Nephron progenitor cell (in vitro differentiated cells): ENCODE measurements at regions not wholly inside any gene's neighbourhood (a gene's known extent, or its start where the extent isn't known, plus 50 kb on each side); places are given as distances from the start of the nearest gene placed in this dataset.

Source experiments
- DNase-seq: peaks from one replicate; pipeline ENCODE4 v3.0.0; 2021
- H3K27ac Mint-ChIP-seq: 2 replicates; pipeline ENCODE4 v1.8.0; 2021; ENCODE audit warnings: mild to moderate bottlenecking, moderate library complexity, mixed read lengths
- H3K27me3 Mint-ChIP-seq: 2 replicates; pipeline ENCODE4 v1.8.0; 2021; ENCODE audit warnings: mild to moderate bottlenecking, low read depth, mixed read lengths; ENCODE audit not compliant: poor library complexity
- H3K36me3 Mint-ChIP-seq: 2 replicates; pipeline ENCODE4 v1.8.0; 2021; ENCODE audit warnings: low read depth, mixed read lengths
- H3K4me1 Mint-ChIP-seq: 2 replicates; pipeline ENCODE4 v1.8.0; 2021; ENCODE audit warnings: mixed read lengths
- H3K4me3 Mint-ChIP-seq: 2 replicates; pipeline ENCODE4 v1.8.0; 2021; ENCODE audit warnings: mild to moderate bottlenecking, moderate library complexity, mixed read lengths
- H3K9me3 Mint-ChIP-seq: 2 replicates; pipeline ENCODE4 v1.8.0; 2021; ENCODE audit warnings: mild to moderate bottlenecking, moderate library complexity, mixed read lengths
- CTCF ChIP-seq: fragments of 200-600 bp; sonication (generic); IDR thresholded peaks from 2 replicates; pipeline ENCODE4 v1.5.0; 2021; ENCODE audit warnings: antibody characterized with exemption

- DNase-seq = no peak
- no peak overlapping the region for H3K27ac Mint-ChIP-seq
- H3K4me3 Mint-ChIP-seq = no peak overlapping the region
- no peaks in the 10 kb centered on the region for H3K36me3 Mint-ChIP-seq
- H3K9me3 Mint-ChIP-seq = peaks cover 32% of the 10 kb centered on the region
- H3K27me3 Mint-ChIP-seq = no peaks in the 10 kb centered on the region
- no peaks in the 10 kb centered on the region for H3K4me1 Mint-ChIP-seq
- TF ChIP-seq CTCF = no peak
Observed at GRCh38 chr4:26099967-26100366, 185.9 kb downstream of the SMIM20 start.

- H3K4me3 Mint-ChIP-seq = no peak overlapping the region
- peaks cover 32% of the 10 kb centered on the region for H3K9me3 Mint-ChIP-seq
- TF ChIP-seq CTCF = no peak
- DNase-seq = no peak
- H3K4me1 Mint-ChIP-seq = no peaks in the 10 kb centered on the region
- H3K27ac Mint-ChIP-seq = no peak overlapping the region
- H3K36me3 Mint-ChIP-seq = no peaks in the 10 kb centered on the region
- peaks cover 4% of the 10 kb centered on the region for H3K27me3 Mint-ChIP-seq
Observed at GRCh38 chr4:26101011-26101410, 187.0 kb downstream of the SMIM20 start.

GRCh38 chr4:26104056-26104685 lies 190.2 kb downstream of the SMIM20 start:
- no peaks in the 10 kb centered on the region for H3K4me1 Mint-ChIP-seq
- DNase-seq = no peak
- no peak overlapping the region for H3K27ac Mint-ChIP-seq
- no peak for TF ChIP-seq CTCF
- H3K36me3 Mint-ChIP-seq = no peaks in the 10 kb centered on the region
- H3K9me3 Mint-ChIP-seq = peaks cover 10% of the 10 kb centered on the region
- peaks cover 11% of the 10 kb centered on the region for H3K27me3 Mint-ChIP-seq
- H3K4me3 Mint-ChIP-seq = no peak overlapping the region

- no peak overlapping the region for H3K27ac Mint-ChIP-seq
Observed at GRCh38 chr4:26105337-26105736, 191.3 kb downstream of the SMIM20 start.

GRCh38 chr4:26105815-26106699 lies 192.0 kb downstream of the SMIM20 start:
- Mint-ChIP-seq H3K9me3 (peaks cover under 1% of the 10 kb centered on the region), H3K27ac (no peak overlapping the region), H3K4me3 (no peak overlapping the region), H3K27me3 (peaks cover 11% of the 10 kb centered on the region), H3K36me3 (no peaks in the 10 kb centered on the region), H3K4me1 (no peaks in the 10 kb centered on the region)
- no peak for DNase-seq
- TF ChIP-seq CTCF = no peak

More at GRCh38 chr4:26105337-26105736, 191.3 kb downstream of the SMIM20 start:
- H3K36me3 Mint-ChIP-seq = no peaks in the 10 kb centered on the region
- no peaks in the 10 kb centered on the region for H3K4me1 Mint-ChIP-seq
- no peak for DNase-seq
- H3K9me3 Mint-ChIP-seq = no peaks in the 10 kb centered on the region
- H3K4me3 Mint-ChIP-seq = no peak overlapping the region
- H3K27me3 Mint-ChIP-seq = peaks cover 11% of the 10 kb centered on the region
- TF ChIP-seq CTCF = no peak
